Endodermal cell (in vitro differentiated cells): ENCODE measurements at regions not wholly inside any gene's neighbourhood (a gene's known extent, or its start where the extent isn't known, plus 50 kb on each side); places are given as distances from the start of the nearest gene placed in this dataset.

Experiments
- DNase-seq: peaks from one replicate; pipeline ENCODE4 v3.0.0-alpha.2; 2017
- H3K27ac ChIP-seq: 2 replicates; pipeline ENCODE4 v1.5.1; 2013; ENCODE audit warnings: mild to moderate bottlenecking, low read depth, low read length, moderate library complexity
- H3K27me3 ChIP-seq: 2 replicates; pipeline ENCODE4 v1.6.1; 2013; ENCODE audit warnings: mild to moderate bottlenecking, low read length, moderate library complexity; ENCODE audit not compliant: insufficient read depth, control insufficient read depth, poor library complexity, severe bottlenecking
- H3K36me3 ChIP-seq: 2 replicates; pipeline ENCODE4 v1.7.0; 2013; ENCODE audit warnings: mild to moderate bottlenecking, low read length, moderate library complexity; ENCODE audit not compliant: control insufficient read depth, insufficient read depth
- H3K4me1 ChIP-seq: one replicate; pipeline ENCODE4 v1.7.0; 2013; ENCODE audit warnings: low read length; ENCODE audit not compliant: control insufficient read depth, insufficient read depth
- H3K4me3 ChIP-seq: 2 replicates; pipeline ENCODE4 v1.5.1; 2013; ENCODE audit warnings: mild to moderate bottlenecking, low read length, moderate library complexity
- H3K9ac ChIP-seq: 2 replicates; pipeline ENCODE4 v1.6.1; 2013; ENCODE audit warnings: mild to moderate bottlenecking, low read length, moderate library complexity; ENCODE audit not compliant: poor library complexity, severe bottlenecking; ENCODE audit errors: extremely low read depth
- H3K9me3 ChIP-seq: 2 replicates; pipeline ENCODE4 v1.6.1; 2013; ENCODE audit warnings: mild to moderate bottlenecking, low read length, moderate library complexity; ENCODE audit not compliant: control insufficient read depth
- H3K27ac Mint-ChIP-seq: 2 replicates; pipeline ENCODE4 v1.8.0; 2020; ENCODE audit warnings: mixed read lengths
- H3K27me3 Mint-ChIP-seq: 2 replicates; pipeline ENCODE4 v1.8.0; 2021; ENCODE audit warnings: mild to moderate bottlenecking, mixed read lengths; ENCODE audit not compliant: insufficient read depth
- H3K36me3 Mint-ChIP-seq: 2 replicates; pipeline ENCODE4 v1.8.0; 2020; ENCODE audit warnings: low read depth, mixed read lengths
- H3K4me1 Mint-ChIP-seq: 2 replicates; pipeline ENCODE4 v1.8.0; 2020; ENCODE audit warnings: mixed read lengths
- H3K4me3 Mint-ChIP-seq: 2 replicates; pipeline ENCODE4 v1.8.0; 2020; ENCODE audit warnings: mild to moderate bottlenecking, moderate library complexity, mixed read lengths
- H3K9me3 Mint-ChIP-seq: 2 replicates; pipeline ENCODE4 v1.8.0; 2020; ENCODE audit warnings: mild to moderate bottlenecking, mixed read lengths
- WGBS, 2 experiments: methylation state at CpG; one replicate each; pipeline versions ENCODE4 v1.1.5 to v1.1.7; 2013; ENCODE audit warnings: missing lambda C conversion rate in 2 of 2, mixed read lengths in 1 of 2; ENCODE audit not compliant: insufficient coverage in 1 of 2, insufficient read length in 1 of 2; 5-methylcytosine and 5-hydroxymethylcytosine counted together
- TF ChIP-seq, protein P1 (sequence below): fragments of 200-600 bp; sonication (generic); conservative IDR thresholded peaks from 2 replicates; pipeline ENCODE4 v1.5.0; 2021; ENCODE audit warnings: antibody characterized with exemption, mild to moderate bottlenecking

DNA sequence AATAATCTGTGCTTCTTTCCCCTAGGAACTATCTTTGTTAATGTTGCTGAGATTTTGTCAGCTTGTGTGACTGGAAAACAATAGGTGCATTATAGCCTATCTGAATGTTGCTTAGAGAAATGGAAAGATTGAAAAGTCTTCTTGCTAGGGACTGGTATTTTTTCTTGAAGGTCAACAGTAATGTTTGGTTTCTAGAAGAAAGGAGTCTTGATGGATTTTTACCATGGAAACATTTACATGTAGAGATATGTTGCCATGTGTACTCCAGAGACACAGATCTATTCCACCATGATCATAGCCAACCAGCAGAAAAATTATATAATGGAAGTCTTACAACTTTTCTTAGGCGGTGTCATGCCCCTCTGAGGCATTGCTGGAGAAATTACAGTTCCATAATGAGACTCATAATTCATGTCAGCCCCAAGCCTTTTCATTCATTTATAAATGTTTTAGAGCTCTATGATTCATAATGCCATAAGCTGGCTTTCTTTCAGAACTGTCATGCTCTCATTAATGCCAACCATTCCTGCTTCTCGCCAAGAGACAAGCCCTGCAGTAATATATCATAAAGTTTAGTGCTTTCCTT, 175.1 kb upstream of the PTPRZ1 start:
- no peak overlapping the region for H3K27ac Mint-ChIP-seq
- DNase-seq, result no peak
- H3K27ac ChIP-seq, result no peak overlapping the region
- H3K4me1 ChIP-seq, result no peaks in the 10 kb centered on the region
- TF ChIP-seq, protein P1, sequence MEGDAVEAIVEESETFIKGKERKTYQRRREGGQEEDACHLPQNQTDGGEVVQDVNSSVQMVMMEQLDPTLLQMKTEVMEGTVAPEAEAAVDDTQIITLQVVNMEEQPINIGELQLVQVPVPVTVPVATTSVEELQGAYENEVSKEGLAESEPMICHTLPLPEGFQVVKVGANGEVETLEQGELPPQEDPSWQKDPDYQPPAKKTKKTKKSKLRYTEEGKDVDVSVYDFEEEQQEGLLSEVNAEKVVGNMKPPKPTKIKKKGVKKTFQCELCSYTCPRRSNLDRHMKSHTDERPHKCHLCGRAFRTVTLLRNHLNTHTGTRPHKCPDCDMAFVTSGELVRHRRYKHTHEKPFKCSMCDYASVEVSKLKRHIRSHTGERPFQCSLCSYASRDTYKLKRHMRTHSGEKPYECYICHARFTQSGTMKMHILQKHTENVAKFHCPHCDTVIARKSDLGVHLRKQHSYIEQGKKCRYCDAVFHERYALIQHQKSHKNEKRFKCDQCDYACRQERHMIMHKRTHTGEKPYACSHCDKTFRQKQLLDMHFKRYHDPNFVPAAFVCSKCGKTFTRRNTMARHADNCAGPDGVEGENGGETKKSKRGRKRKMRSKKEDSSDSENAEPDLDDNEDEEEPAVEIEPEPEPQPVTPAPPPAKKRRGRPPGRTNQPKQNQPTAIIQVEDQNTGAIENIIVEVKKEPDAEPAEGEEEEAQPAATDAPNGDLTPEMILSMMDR, result no peak
- no peaks in the 10 kb centered on the region for H3K27me3 ChIP-seq
- no peak overlapping the region for H3K4me3 Mint-ChIP-seq
- WGBS, 2 experiments, result 83% methylated on average over 2 of the region's 2 CpGs; no CpG with 5 or more reads in 1 of the 2 experiments
- H3K36me3 Mint-ChIP-seq, result no peaks in the 10 kb centered on the region
- H3K4me1 Mint-ChIP-seq, result peaks cover 2% of the 10 kb centered on the region
- H3K27me3 Mint-ChIP-seq, result no peaks in the 10 kb centered on the region
- no peaks in the 10 kb centered on the region for H3K9me3 ChIP-seq
- no peak overlapping the region for H3K9ac ChIP-seq
- no peaks in the 10 kb centered on the region for H3K9me3 Mint-ChIP-seq
- H3K36me3 ChIP-seq, result no peaks in the 10 kb centered on the region
- H3K4me3 ChIP-seq, result no peak overlapping the region

DNA sequence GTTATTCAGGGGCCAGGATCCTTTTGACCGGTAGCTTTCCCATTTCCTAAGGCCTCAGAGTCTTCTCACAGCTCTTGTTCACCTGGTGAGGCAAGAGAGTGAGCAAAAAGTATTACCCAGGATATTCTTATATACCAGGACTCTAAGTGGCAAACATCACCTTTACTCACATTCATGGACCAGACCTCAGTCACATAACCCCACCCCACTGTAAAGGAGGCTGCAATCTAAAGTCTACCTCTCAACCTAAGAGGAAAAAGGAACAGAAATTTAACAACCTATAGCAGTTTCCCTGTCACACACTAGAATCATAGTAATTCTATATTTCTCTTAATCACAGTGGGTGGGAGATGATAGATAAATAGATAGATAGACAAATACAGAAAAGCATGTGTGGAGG, 176.0 kb upstream of the PTPRZ1 start:
- H3K27me3 Mint-ChIP-seq, result no peaks in the 10 kb centered on the region

DNA sequence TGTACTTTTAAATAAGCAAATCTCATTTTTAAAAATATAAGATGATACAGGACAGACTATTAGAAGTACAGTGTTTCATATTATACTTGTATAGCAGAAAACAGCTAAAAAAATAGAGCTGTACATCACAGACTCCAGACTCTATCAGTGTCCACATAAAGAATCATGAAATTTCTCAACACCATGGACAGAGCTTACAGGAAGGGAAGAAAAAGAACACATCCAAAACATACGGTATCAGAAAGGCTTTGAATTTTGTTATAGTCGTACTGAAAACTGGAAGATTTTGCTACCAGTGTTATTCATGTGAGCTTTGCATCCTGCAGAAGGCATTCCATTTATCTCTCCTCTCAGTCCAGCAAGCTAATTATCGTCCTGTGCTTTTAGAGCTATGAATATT, 183.2 kb upstream of the PTPRZ1 start:
- no peak overlapping the region for H3K4me3 Mint-ChIP-seq
- 96 to 100% methylated on average over 2 to 3 of the region's 3 CpGs for WGBS, 2 experiments
- TF ChIP-seq, protein P1, result no peak

More for the DNA sequence above, 176.0 kb upstream of the PTPRZ1 start:
- no peaks in the 10 kb centered on the region for H3K36me3 Mint-ChIP-seq
- no peak overlapping the region for H3K9ac ChIP-seq
- DNase-seq, result no peak
- no peak overlapping the region for H3K27ac ChIP-seq
- H3K36me3 ChIP-seq, result no peaks in the 10 kb centered on the region
- H3K27me3 ChIP-seq, result no peaks in the 10 kb centered on the region
- no peak overlapping the region for H3K4me3 ChIP-seq
- H3K9me3 Mint-ChIP-seq, result no peaks in the 10 kb centered on the region
- no peaks in the 10 kb centered on the region for H3K4me1 ChIP-seq
- H3K4me3 Mint-ChIP-seq, result no peak overlapping the region
- H3K9me3 ChIP-seq, result no peaks in the 10 kb centered on the region
- peaks cover 2% of the 10 kb centered on the region for H3K4me1 Mint-ChIP-seq
- no peak overlapping the region for H3K27ac Mint-ChIP-seq
- TF ChIP-seq, protein P1, result no peak
- WGBS, 2 experiments, result 90% methylated on average over 1 of the region's 1 CpG; no CpG with 5 or more reads in 1 of the 2 experiments

More for the DNA sequence above, 183.2 kb upstream of the PTPRZ1 start:
- H3K4me1 Mint-ChIP-seq, result no peaks in the 10 kb centered on the region
- Histone ChIP-seq H3K27me3 (no peaks in the 10 kb centered on the region), H3K4me1 (no peaks in the 10 kb centered on the region), H3K36me3 (no peaks in the 10 kb centered on the region), H3K4me3 (no peak overlapping the region), H3K27ac (no peak overlapping the region), H3K9ac (no peak overlapping the region), H3K9me3 (no peaks in the 10 kb centered on the region)
- H3K27me3 Mint-ChIP-seq, result no peaks in the 10 kb centered on the region
- no peak overlapping the region for H3K27ac Mint-ChIP-seq
- no peak for DNase-seq
- H3K9me3 Mint-ChIP-seq, result peaks cover 3% of the 10 kb centered on the region
- H3K36me3 Mint-ChIP-seq, result no peaks in the 10 kb centered on the region
